Gastrocnemius medialis (tissue), 4 donors: ENCODE measurements at regions not wholly inside any gene's neighbourhood (a gene's known extent, or its start where the extent isn't known, plus 50 kb on each side); places are given as distances from the start of the nearest gene placed in this dataset.

Experiments
- CTCF ChIP-seq, 5 experiments: fragments of 450-650 bp in 3 of 5; fragments of 200-600 bp in 2 of 5; sonication (generic) in 2 of 5; IDR thresholded peaks in 4 of 5; conservative IDR thresholded peaks in 1 of 5; 1 replicate in 4 of 5; 2 replicates in 1 of 5; pipeline ENCODE4 v1.5.1; 2016 to 2019; ENCODE audit warnings: antibody characterized with exemption in 5 of 5, mild to moderate bottlenecking in 3 of 5, moderate library complexity in 3 of 5
- POLR2A ChIP-seq, 2 donors: fragments of 450-650 bp; IDR thresholded peaks; one replicate each; pipeline ENCODE4 v1.6.1; 2017; ENCODE audit warnings: antibody characterized with exemption in 2 of 2, mild to moderate bottlenecking in 2 of 2, moderate library complexity in 2 of 2

GRCh38 chr12:84276215-84276614 lies 636.4 kb downstream of the SLC6A15 start:
- TF ChIP-seq CTCF (IDR thresholded peaks at IDR 0.05 in 4 of 5, conservative IDR thresholded peaks at IDR 0.05 in 1 of 5) (no peak), POLR2A (IDR thresholded peaks at IDR 0.05) (no peak)
